HUES6 (cell line): ENCODE measurements at regions not wholly inside any gene's neighbourhood (a gene's known extent, or its start where the extent isn't known, plus 50 kb on each side); places are given as distances from the start of the nearest gene placed in this dataset.

ENCODE experiments used
- H3K27ac ChIP-seq: 2 replicates; pipeline ENCODE4 v1.7.0; 2013; ENCODE audit warnings: low read depth, mild to moderate bottlenecking, low read length, inconsistent platforms
- H3K27me3 ChIP-seq: 2 replicates; pipeline ENCODE4 v1.6.1; 2013; ENCODE audit warnings: low read length; ENCODE audit not compliant: control insufficient read depth, insufficient read depth
- H3K36me3 ChIP-seq: 2 replicates; pipeline ENCODE4 v1.6.1; 2013; ENCODE audit warnings: low read length; ENCODE audit not compliant: control insufficient read depth, insufficient read depth
- H3K4me1 ChIP-seq: 2 replicates; pipeline ENCODE4 v1.6.1; 2013; ENCODE audit warnings: low read length; ENCODE audit not compliant: control insufficient read depth, insufficient read depth
- H3K4me3 ChIP-seq: 2 replicates; pipeline ENCODE4 v1.5.1; 2013; ENCODE audit warnings: low read depth, low read length
- H3K9ac ChIP-seq: one replicate; pipeline ENCODE4 v1.6.1; 2013; ENCODE audit warnings: mild to moderate bottlenecking, low read length
- H3K9me3 ChIP-seq: 2 replicates; pipeline ENCODE4 v1.6.1; 2013; ENCODE audit warnings: low read depth, low read length; ENCODE audit not compliant: control insufficient read depth, insufficient read depth

GRCh38 chr4:71151054-71151453 lies 157.6 kb downstream of the DCK start:
- H3K27ac ChIP-seq = no peak overlapping the region
- no peaks in the 10 kb centered on the region for H3K27me3 ChIP-seq
- H3K9ac ChIP-seq = no peak overlapping the region
- H3K4me1 ChIP-seq = no peaks in the 10 kb centered on the region
- H3K4me3 ChIP-seq = no peak overlapping the region
- H3K9me3 ChIP-seq = no peaks in the 10 kb centered on the region
- H3K36me3 ChIP-seq = no peaks in the 10 kb centered on the region

- H3K4me1 ChIP-seq = no peaks in the 10 kb centered on the region
- H3K27ac ChIP-seq = no peak overlapping the region
- H3K9ac ChIP-seq = no peak overlapping the region
- H3K4me3 ChIP-seq = no peak overlapping the region
- no peaks in the 10 kb centered on the region for H3K9me3 ChIP-seq
- no peaks in the 10 kb centered on the region for H3K27me3 ChIP-seq
- H3K36me3 ChIP-seq = no peaks in the 10 kb centered on the region
Measured at GRCh38 chr4:71156616-71157015, 163.2 kb downstream of the DCK start.

GRCh38 chr4:71162386-71162785 lies 168.9 kb downstream of the DCK start:
- Histone ChIP-seq H3K9me3 (no peaks in the 10 kb centered on the region), H3K27me3 (no peaks in the 10 kb centered on the region), H3K4me1 (no peaks in the 10 kb centered on the region), H3K9ac (no peak overlapping the region), H3K36me3 (no peaks in the 10 kb centered on the region), H3K27ac (no peak overlapping the region), H3K4me3 (no peak overlapping the region)

DNA sequence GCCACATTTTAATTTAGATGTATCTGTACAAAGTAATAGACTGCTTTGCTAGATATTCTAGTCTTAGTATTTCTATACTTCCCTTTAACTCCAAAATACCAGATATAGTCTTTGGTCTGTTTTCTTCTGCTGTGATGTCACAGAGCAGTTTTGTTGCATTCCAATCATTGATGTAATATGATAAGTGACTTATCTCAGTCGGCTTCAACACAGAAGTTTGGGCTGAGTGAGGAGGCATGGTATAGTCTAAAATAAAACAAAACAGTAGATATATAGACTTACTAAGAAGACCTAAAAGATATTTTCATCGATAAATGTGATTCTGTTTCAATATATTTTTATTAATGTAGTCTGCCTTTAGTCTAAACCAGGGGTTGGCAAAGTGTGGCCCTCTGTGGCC lies 169.9 kb downstream of the DCK start:
- Histone ChIP-seq H3K27ac (no peak overlapping the region), H3K9me3 (no peaks in the 10 kb centered on the region), H3K27me3 (no peaks in the 10 kb centered on the region), H3K4me3 (no peak overlapping the region), H3K36me3 (no peaks in the 10 kb centered on the region), H3K4me1 (no peaks in the 10 kb centered on the region), H3K9ac (no peak overlapping the region)

DNA sequence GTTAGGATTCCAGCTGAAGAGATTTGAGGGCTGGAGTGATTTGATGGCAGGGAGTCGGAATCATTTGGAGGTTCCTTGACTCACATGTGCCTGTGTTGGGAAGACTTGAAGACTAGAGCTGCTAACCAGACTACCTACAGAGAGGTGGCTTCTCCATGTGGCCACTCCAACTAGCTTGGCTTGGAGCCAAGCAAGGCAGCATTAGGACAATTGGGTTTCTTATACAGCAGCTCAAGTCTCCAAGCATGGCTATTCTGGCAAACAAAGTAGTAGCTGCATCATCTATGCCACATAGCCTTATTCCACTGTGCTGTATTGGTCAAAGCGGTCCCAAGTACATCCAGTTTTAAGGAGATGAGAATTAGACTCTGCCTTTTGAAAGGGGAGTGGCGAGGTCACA lies 171.7 kb upstream of the SLC4A4 start:
- Histone ChIP-seq H3K27me3 (no peaks in the 10 kb centered on the region), H3K27ac (no peak overlapping the region), H3K4me1 (no peaks in the 10 kb centered on the region), H3K9me3 (no peaks in the 10 kb centered on the region), H3K9ac (no peak overlapping the region), H3K36me3 (no peaks in the 10 kb centered on the region), H3K4me3 (no peak overlapping the region)

GRCh38 chr4:71171592-71171991 lies 167.2 kb upstream of the SLC4A4 start:
- Histone ChIP-seq H3K36me3 (no peaks in the 10 kb centered on the region), H3K27ac (no peak overlapping the region), H3K4me3 (no peak overlapping the region), H3K27me3 (no peaks in the 10 kb centered on the region), H3K9me3 (peaks cover 12% of the 10 kb centered on the region; the same call in 1 of the 2 replicates), H3K4me1 (no peaks in the 10 kb centered on the region), H3K9ac (no peak overlapping the region)

GRCh38 chr4:71181332-71181731 lies 157.5 kb upstream of the SLC4A4 start:
- no peak overlapping the region for H3K27ac ChIP-seq
- no peak overlapping the region for H3K9ac ChIP-seq
- no peaks in the 10 kb centered on the region for H3K36me3 ChIP-seq
- H3K4me3 ChIP-seq = no peak overlapping the region
- H3K9me3 ChIP-seq = no peaks in the 10 kb centered on the region
- peaks cover 21% of the 10 kb centered on the region for H3K27me3 ChIP-seq
- H3K4me1 ChIP-seq = peaks cover 3% of the 10 kb centered on the region; the same call in 1 of the 2 replicates

GRCh38 chr4:71184195-71184781 lies 154.5 kb upstream of the SLC4A4 start:
- Histone ChIP-seq H3K27me3 (peaks cover 46% of the 10 kb centered on the region), H3K4me1 (peaks cover 3% of the 10 kb centered on the region; the same call in 1 of the 2 replicates), H3K27ac (no peak overlapping the region), H3K36me3 (no peaks in the 10 kb centered on the region), H3K9me3 (no peaks in the 10 kb centered on the region), H3K9ac (no peak overlapping the region), H3K4me3 (no peak overlapping the region)

DNA sequence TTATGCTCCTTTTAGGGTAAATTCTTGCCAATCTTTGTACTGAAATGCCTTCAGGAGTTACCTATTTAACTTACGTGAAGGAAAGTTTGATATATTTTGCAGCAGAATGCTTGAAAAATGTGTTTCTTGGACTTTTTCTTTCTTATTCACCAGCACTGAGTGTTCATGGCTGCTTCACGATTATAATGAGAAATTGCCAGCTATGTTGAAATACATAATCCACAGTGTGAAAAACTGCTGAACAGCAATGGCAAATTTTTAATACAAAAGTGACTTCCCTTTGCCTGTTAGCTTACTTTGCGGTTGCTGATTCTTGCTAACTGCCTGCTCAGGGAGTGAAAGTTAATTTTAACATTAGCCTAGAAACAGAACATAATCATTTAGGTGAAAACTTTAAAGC lies 153.8 kb upstream of the SLC4A4 start:
- Histone ChIP-seq H3K9me3 (no peaks in the 10 kb centered on the region), H3K4me3 (no peak overlapping the region), H3K9ac (no peak overlapping the region), H3K4me1 (peaks cover 6% of the 10 kb centered on the region; the same call in 1 of the 2 replicates), H3K27ac (no peak overlapping the region), H3K27me3 (peaks cover 52% of the 10 kb centered on the region), H3K36me3 (no peaks in the 10 kb centered on the region)

DNA sequence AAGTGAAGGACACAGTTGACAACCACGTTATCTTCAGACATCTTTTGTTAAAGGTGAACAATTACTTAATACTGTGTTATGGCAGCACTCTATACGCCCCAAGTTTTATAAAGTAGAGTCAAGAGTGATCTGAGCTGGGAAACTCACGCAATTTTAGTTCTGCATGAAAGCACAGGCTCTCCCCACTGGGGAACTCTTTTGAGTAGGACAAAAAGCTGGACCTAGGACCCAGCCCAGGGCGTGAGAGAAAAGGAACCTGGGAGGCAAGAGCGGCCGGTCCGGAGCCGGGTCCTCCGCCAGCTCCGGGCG lies 152.6 kb upstream of the SLC4A4 start:
- Histone ChIP-seq H3K9ac (no peak overlapping the region), H3K27ac (no peak overlapping the region), H3K4me1 (peaks cover 6% of the 10 kb centered on the region; the same call in 1 of the 2 replicates), H3K9me3 (no peaks in the 10 kb centered on the region), H3K27me3 (peaks cover 52% of the 10 kb centered on the region), H3K36me3 (no peaks in the 10 kb centered on the region), H3K4me3 (peak overlapping the region; percentile 88)

DNA sequence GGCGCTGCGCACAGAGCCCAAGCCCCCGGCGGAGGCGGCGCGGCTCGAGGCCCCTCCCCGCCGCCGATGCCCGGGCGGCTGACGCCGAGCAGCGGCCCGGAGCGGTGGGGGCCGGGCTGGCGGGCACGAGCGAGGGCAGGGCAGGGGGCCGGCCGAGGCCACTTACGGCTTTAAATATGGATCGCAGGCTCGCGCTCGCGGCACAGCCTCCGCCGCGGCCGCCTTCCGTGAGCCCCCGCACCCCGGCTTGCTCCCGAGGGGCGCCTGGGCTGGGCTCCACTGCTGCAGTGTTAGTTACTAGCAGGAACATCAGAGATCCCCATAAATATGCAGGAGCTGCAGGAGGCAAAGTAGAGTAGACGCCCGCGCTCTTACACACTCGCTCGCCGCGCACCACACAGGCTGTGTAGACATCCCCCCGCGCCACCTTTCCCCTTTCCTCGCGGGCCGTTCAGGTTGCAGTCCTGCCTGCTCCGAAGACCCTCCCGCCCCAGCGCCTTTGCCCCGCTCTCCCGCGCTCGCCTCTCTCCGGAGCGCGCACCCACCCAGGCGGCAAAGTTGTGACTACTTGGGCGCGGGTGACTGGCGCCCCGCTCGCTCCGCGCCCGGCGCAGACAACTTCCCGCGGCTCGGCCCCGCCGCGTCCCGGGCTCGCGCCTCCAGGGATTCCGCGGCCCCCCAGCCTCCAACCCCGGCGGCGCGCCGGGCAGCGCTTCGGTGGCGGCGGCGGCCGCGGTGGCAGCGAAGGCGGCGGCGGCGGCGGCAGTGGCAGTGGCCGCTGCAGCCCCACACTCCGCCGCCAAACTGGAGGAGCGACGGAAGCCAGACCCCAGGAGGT lies 152.0 kb upstream of the SLC4A4 start:
- H3K4me3 ChIP-seq = peak overlapping the region; percentile 88
- H3K4me1 ChIP-seq = peaks cover 6% of the 10 kb centered on the region; the same call in 1 of the 2 replicates
- no peaks in the 10 kb centered on the region for H3K9me3 ChIP-seq
- no peaks in the 10 kb centered on the region for H3K36me3 ChIP-seq
- H3K27me3 ChIP-seq = peaks cover 52% of the 10 kb centered on the region
- H3K9ac ChIP-seq = peak overlapping the region; percentile 63
- H3K27ac ChIP-seq = no peak overlapping the region
